HepG2 (cell line): ENCODE measurements at regions not wholly inside any gene's neighbourhood (a gene's known extent, or its start where the extent isn't known, plus 50 kb on each side); places are given as distances from the start of the nearest gene placed in this dataset.

ENCODE experiments used
- ATAC-seq: fragments of 200-7000 bp; cut with Tn5 transposase; 3 replicates; pipeline ENCODE4 v1.9.1; 2020; ENCODE audit warnings: mild to moderate bottlenecking, moderate library complexity
- BruUV-seq: library from RNA; stranded (reverse); fragments of 400-500 nt; replicated peaks from 2 replicates; lab custom pipeline; 2021; lab: Mats Ljungman, UMichigan
- CTCF ChIA-PET: fragments of 300-600 bp; formaldehyde crosslinking; extraction: SDS; loops from one replicate; lab custom pipeline; 2021; ENCODE audit warnings: low total read pairs, inconsistent platforms, low intra/inter-chr PET ratio; lab: Yijun Ruan, JAX
- POLR2A ChIA-PET: fragments of 350-600 bp; sonication (Branson Sonifier 250); formaldehyde crosslinking; loops from one replicate; lab custom pipeline; 2020; ENCODE audit warnings: antibody characterized with exemption, inconsistent platforms; lab: Yijun Ruan, JAX
- DNase-seq: peaks from one replicate; pipeline ENCODE4 v3.0.0-alpha.2; 2015; ENCODE audit warnings: low spot score
- FAIRE-seq: peaks from 3 replicates; lab custom pipeline; 2011; peaks lifted over from hg19 to GRCh38; lab: Jason Lieb, UNC
- H2AFZ ChIP-seq: one replicate; pipeline ENCODE4 v1.6.1; 2011; ENCODE audit warnings: low read length, inconsistent platforms
- H3K27ac ChIP-seq: fragments of 300-600 bp; 3 replicates; pipeline ENCODE4 v1.8.0; 2011; ENCODE audit warnings: mixed run types, mild to moderate bottlenecking, mixed read lengths, low read length, inconsistent platforms; ENCODE audit not compliant: insufficient read depth; ENCODE audit errors: extremely low read length
- H3K27me3 ChIP-seq, 2 experiments: fragments of 200-600 bp in 1 of 2; 2 replicates in 1 of 2; 3 replicates in 1 of 2; pipeline versions ENCODE4 v1.6.0 to v1.8.0; 2011; ENCODE audit warnings: low read length in 2 of 2, mild to moderate bottlenecking in 2 of 2, moderate library complexity in 2 of 2, inconsistent platforms in 1 of 2; ENCODE audit not compliant: insufficient read depth in 2 of 2, control insufficient read depth in 1 of 2
- H3K36me3 ChIP-seq, 2 experiments: fragments of 200-600 bp in 1 of 2; replicated peaks in 1 of 2; 2 replicates in 1 of 2; 3 replicates in 1 of 2; pipeline versions ENCODE4 v1.5.1 to v1.8.0; 2011; ENCODE audit warnings: low read length in 2 of 2, inconsistent platforms in 1 of 2; ENCODE audit not compliant: insufficient read depth in 2 of 2, control insufficient read depth in 1 of 2
- H3K4me1 ChIP-seq: 2 replicates; pipeline ENCODE4 v1.5.1; 2012; ENCODE audit warnings: low read length, inconsistent platforms; ENCODE audit not compliant: insufficient read depth
- H3K4me2 ChIP-seq: 2 replicates; pipeline ENCODE4 v1.6.0; 2011; ENCODE audit warnings: low read depth, low read length, inconsistent platforms
- H3K4me3 ChIP-seq, 3 experiments: fragments of 200-600 bp in 1 of 3; sonication (generic), shearing (Covaris generic) in 1 of 3; replicated peaks in 1 of 3; 2 replicates each; pipeline ENCODE4 v1.5.1; 2011 to 2016; ENCODE audit warnings: low read length in 3 of 3, inconsistent platforms in 2 of 3, low read depth in 2 of 3, mild to moderate bottlenecking in 2 of 3, control low read depth in 1 of 3, mixed read lengths in 1 of 3; ENCODE audit not compliant: insufficient read depth in 1 of 3
- H3K79me2 ChIP-seq: one replicate; pipeline ENCODE4 v1.6.1; 2011; ENCODE audit warnings: low read length, inconsistent platforms; ENCODE audit not compliant: insufficient read depth
- H3K9ac ChIP-seq: 2 replicates; pipeline ENCODE4 v1.6.0; 2011; ENCODE audit warnings: mild to moderate bottlenecking, low read depth, low read length, inconsistent platforms; ENCODE audit not compliant: insufficient read depth
- H3K9me3 ChIP-seq: 2 replicates; pipeline ENCODE4 v1.5.1; 2012; ENCODE audit warnings: mild to moderate bottlenecking, low read length
- H4K20me1 ChIP-seq: 2 replicates; pipeline ENCODE4 v1.6.0; 2011; ENCODE audit warnings: inconsistent platforms, mild to moderate bottlenecking, low read length, moderate library complexity; ENCODE audit not compliant: insufficient read depth
- IRF2 ChIP-seq: IDR thresholded peaks from 2 replicates; pipeline ENCODE4 v1.6.1; 2018; ENCODE audit warnings: missing genetic modification reagents, missing compliant biosample characterization
- TCF7 ChIP-seq: sonication (generic); IDR thresholded peaks from 2 replicates; pipeline ENCODE4 v1.6.1; 2016; ENCODE audit warnings: antibody characterized with exemption, low read depth
- ZNF441 ChIP-seq: sonication (generic); formaldehyde crosslinking; IDR thresholded peaks from 2 replicates; pipeline ENCODE4 v1.7.0; 2021; ENCODE audit warnings: missing genetic modification reagents, borderline replicate concordance
- ZNF747 ChIP-seq: sonication (generic); formaldehyde crosslinking; IDR thresholded peaks from 2 replicates; pipeline ENCODE4 v1.8.1; 2023; ENCODE audit warnings: missing genetic modification reagents, mild to moderate bottlenecking, borderline replicate concordance
- ZNF883 ChIP-seq: sonication (generic); formaldehyde crosslinking; IDR thresholded peaks from 2 replicates; pipeline ENCODE4 v1.5.1; 2020; ENCODE audit warnings: mild to moderate bottlenecking, missing genetic modification reagents; ENCODE audit errors: not compliant biosample characterization
- ZSCAN20 ChIP-seq: sonication (generic); formaldehyde crosslinking; IDR thresholded peaks from 2 replicates; pipeline ENCODE4 v1.4.0; 2020; ENCODE audit warnings: missing genetic modification reagents, mild to moderate bottlenecking, borderline replicate concordance
- WGBS: methylation state at CpG from one replicate; pipeline ENCODE4 v1.1.6; 2017; ENCODE audit warnings: low lambda C conversion rate; 5-methylcytosine and 5-hydroxymethylcytosine counted together
- in situ Hi-C: cut with HindIII; loops from 2 replicates; pipeline ENCODE4 v1.10.0; 2017; ENCODE audit warnings: low pct_unique_long_range_greater_than_20kb; ENCODE audit not compliant: extremely low pct_ligation_motif_present
- intact Hi-C: fragments of 100-400 bp; cut with micrococcal nuclease; formaldehyde crosslinking; loops from one replicate; pipeline ENCODE4 v1.10.0; 2022; ENCODE audit not compliant: unreplicated experiment
- TF ChIP-seq, protein P1 (sequence below): sonication (generic); formaldehyde crosslinking; IDR thresholded peaks from 2 replicates; pipeline ENCODE4 v1.4.0; 2020; ENCODE audit warnings: missing genetic modification reagents
- TF ChIP-seq, protein P2 (sequence below): sonication (generic); formaldehyde crosslinking; IDR thresholded peaks from 2 replicates; pipeline ENCODE4 v1.4.0; 2020; ENCODE audit warnings: missing genetic modification reagents
- TF ChIP-seq, protein P3 (sequence below): sonication (generic); formaldehyde crosslinking; IDR thresholded peaks from 2 replicates; pipeline ENCODE4 v1.4.0; 2020; ENCODE audit warnings: missing genetic modification reagents

DNA sequence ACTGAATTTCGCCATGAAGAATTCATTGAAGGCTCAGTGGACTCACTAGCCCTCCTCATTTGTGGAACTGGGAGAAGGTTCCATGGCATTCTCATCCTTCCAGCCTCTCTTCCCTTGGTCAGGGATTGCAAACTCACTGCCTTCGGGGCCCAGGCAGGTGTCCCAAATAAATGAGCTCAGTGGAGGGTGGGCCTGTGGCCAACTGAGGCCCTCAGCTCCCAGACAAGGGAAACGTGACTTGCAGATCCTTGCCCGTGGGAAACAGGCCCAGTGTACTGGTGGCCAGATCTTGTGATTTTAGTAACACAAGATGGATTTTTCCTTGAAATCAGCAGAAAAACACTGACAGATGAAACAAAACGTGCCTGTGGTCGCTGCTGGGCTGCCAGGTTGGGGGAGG is 168.7 kb upstream of the CTBP2 start:
- Histone ChIP-seq H3K27me3 (no peaks in the 10 kb centered on the region; a peak in 2 of 5 replicates), H3K9ac (no peak overlapping the region), H4K20me1 (no peaks in the 10 kb centered on the region), H3K4me2 (no peak overlapping the region), H3K27ac (no peak overlapping the region), H3K9me3 (no peaks in the 10 kb centered on the region), H3K36me3 (no peaks in the 10 kb centered on the region)
- in situ Hi-C loops (no loop called here), intact Hi-C loops (no loop called here)
- 0% methylated on average over 6 of the region's 6 CpGs for WGBS
- ATAC-seq (no peak), DNase-seq (no peak), FAIRE-seq (no peak)
- ChIA-PET POLR2A (no interaction called here), CTCF (no interaction called here)
- no TSS peak for BruUV-seq
- TF ChIP-seq ZSCAN20 (no peak), ZNF883 (CRISPR knock-in tag) (no peak), ZNF747 (CRISPR knock-in tag) (no peak), ZNF441 (CRISPR knock-in tag) (no peak), IRF2 (no peak), TCF7 (no peak)
- TF ChIP-seq, protein P1, sequence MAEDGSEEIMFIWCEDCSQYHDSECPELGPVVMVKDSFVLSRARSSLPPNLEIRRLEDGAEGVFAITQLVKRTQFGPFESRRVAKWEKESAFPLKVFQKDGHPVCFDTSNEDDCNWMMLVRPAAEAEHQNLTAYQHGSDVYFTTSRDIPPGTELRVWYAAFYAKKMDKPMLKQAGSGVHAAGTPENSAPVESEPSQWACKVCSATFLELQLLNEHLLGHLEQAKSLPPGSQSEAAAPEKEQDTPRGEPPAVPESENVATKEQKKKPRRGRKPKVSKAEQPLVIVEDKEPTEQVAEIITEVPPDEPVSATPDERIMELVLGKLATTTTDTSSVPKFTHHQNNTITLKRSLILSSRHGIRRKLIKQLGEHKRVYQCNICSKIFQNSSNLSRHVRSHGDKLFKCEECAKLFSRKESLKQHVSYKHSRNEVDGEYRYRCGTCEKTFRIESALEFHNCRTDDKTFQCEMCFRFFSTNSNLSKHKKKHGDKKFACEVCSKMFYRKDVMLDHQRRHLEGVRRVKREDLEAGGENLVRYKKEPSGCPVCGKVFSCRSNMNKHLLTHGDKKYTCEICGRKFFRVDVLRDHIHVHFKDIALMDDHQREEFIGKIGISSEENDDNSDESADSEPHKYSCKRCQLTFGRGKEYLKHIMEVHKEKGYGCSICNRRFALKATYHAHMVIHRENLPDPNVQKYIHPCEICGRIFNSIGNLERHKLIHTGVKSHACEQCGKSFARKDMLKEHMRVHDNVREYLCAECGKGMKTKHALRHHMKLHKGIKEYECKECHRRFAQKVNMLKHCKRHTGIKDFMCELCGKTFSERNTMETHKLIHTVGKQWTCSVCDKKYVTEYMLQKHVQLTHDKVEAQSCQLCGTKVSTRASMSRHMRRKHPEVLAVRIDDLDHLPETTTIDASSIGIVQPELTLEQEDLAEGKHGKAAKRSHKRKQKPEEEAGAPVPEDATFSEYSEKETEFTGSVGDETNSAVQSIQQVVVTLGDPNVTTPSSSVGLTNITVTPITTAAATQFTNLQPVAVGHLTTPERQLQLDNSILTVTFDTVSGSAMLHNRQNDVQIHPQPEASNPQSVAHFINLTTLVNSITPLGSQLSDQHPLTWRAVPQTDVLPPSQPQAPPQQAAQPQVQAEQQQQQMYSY (CRISPR knock-in tag) = no peak
- TF ChIP-seq, protein P2, sequence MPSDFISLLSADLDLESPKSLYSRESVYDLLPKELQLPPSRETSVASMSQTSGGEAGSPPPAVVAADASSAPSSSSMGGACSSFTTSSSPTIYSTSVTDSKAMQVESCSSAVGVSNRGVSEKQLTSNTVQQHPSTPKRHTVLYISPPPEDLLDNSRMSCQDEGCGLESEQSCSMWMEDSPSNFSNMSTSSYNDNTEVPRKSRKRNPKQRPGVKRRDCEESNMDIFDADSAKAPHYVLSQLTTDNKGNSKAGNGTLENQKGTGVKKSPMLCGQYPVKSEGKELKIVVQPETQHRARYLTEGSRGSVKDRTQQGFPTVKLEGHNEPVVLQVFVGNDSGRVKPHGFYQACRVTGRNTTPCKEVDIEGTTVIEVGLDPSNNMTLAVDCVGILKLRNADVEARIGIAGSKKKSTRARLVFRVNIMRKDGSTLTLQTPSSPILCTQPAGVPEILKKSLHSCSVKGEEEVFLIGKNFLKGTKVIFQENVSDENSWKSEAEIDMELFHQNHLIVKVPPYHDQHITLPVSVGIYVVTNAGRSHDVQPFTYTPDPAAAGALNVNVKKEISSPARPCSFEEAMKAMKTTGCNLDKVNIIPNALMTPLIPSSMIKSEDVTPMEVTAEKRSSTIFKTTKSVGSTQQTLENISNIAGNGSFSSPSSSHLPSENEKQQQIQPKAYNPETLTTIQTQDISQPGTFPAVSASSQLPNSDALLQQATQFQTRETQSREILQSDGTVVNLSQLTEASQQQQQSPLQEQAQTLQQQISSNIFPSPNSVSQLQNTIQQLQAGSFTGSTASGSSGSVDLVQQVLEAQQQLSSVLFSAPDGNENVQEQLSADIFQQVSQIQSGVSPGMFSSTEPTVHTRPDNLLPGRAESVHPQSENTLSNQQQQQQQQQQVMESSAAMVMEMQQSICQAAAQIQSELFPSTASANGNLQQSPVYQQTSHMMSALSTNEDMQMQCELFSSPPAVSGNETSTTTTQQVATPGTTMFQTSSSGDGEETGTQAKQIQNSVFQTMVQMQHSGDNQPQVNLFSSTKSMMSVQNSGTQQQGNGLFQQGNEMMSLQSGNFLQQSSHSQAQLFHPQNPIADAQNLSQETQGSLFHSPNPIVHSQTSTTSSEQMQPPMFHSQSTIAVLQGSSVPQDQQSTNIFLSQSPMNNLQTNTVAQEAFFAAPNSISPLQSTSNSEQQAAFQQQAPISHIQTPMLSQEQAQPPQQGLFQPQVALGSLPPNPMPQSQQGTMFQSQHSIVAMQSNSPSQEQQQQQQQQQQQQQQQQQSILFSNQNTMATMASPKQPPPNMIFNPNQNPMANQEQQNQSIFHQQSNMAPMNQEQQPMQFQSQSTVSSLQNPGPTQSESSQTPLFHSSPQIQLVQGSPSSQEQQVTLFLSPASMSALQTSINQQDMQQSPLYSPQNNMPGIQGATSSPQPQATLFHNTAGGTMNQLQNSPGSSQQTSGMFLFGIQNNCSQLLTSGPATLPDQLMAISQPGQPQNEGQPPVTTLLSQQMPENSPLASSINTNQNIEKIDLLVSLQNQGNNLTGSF (CRISPR knock-in tag) = no peak
- TF ChIP-seq, protein P3, sequence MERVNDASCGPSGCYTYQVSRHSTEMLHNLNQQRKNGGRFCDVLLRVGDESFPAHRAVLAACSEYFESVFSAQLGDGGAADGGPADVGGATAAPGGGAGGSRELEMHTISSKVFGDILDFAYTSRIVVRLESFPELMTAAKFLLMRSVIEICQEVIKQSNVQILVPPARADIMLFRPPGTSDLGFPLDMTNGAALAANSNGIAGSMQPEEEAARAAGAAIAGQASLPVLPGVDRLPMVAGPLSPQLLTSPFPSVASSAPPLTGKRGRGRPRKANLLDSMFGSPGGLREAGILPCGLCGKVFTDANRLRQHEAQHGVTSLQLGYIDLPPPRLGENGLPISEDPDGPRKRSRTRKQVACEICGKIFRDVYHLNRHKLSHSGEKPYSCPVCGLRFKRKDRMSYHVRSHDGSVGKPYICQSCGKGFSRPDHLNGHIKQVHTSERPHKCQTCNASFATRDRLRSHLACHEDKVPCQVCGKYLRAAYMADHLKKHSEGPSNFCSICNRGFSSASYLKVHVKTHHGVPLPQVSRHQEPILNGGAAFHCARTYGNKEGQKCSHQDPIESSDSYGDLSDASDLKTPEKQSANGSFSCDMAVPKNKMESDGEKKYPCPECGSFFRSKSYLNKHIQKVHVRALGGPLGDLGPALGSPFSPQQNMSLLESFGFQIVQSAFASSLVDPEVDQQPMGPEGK (CRISPR knock-in tag) = no peak
- TF ChIP-seq, all 625 proteins: peak for 0
- no peaks in the 10 kb centered on the region for H3K79me2 ChIP-seq
- no peak overlapping the region for H3K4me3 ChIP-seq
- no peaks in the 10 kb centered on the region for H3K4me1 ChIP-seq
- H2AFZ ChIP-seq = no peak overlapping the region
